DMS79 (cell line): ENCODE measurements at regions not wholly inside any gene's neighbourhood (a gene's known extent, or its start where the extent isn't known, plus 50 kb on each side); places are given as distances from the start of the nearest gene placed in this dataset.
A peak's percentile ranks its signal among the peaks of the same experiment; 100 is the strongest.
"Not testable (repeated sequence)": the region's sequence is repeated elsewhere in the genome, so short reads cannot be mapped to it uniquely, and the experiment has no call there.

Experiments
- DNase-seq: peaks from one replicate; lab custom pipeline; 2025; lab: John Stamatoyannopoulos, UW

DNA sequence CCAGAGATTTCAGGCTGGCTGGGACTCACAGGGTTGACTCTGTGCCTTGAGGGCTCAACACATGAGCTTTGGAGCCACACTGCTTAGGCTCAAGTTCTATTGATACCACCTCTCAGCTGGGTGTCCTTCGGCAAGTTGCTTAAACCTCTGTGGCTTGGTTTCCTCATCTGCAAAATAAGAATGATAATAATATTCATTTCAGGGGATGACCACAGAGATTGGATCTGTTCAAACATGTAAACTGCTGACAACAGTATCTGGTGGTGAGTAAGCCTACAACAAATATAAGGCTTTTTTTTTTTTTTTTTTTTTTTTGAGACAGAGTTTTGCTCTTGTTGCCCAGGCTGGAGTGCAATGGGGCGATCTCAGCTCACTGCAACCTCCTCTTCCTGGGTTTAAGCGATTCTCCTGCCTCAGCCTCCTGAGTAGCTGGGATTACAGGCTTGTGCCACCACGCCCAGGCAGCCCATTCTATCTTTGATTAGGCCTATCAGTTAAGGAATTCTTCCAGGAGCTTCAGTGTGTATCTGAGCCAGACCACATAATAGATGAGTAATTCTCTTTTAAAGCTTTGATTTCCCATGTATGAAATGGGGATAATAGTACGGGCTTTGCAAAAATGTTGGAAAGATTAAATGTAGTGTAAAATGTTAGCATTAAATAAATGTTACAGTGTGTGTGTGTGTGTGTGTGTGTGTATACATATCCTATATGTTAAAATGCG lies 437.6 kb downstream of the PRDM2 start:
- DNase-seq: no peak

- no peak for DNase-seq
Measured at GRCh38 chr1:14138135-14138506, 438.1 kb downstream of the PRDM2 start.

DNA sequence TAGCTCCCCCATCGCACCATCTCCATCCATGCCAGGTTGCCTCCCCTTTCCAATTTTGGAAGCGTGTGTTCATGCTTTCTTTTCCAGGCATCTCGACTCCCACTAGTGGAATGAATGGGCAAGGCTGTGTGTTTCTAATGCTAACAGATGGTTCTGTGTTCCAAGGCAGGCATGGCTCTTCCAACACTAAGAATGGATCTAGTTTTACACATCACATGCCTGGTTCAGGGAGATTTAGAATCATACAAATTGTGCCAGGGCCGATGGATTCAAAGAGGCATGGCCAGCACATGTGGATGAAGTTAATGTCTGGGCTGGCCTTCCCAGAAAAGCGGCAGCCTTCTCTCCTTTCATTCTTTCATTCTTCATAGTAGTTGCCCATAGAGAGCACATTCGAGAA lies 438.7 kb downstream of the PRDM2 start:
- DNase-seq: no peak

GRCh38 chr1:14140831-14141401 lies 440.9 kb downstream of the PRDM2 start:
- peak; percentile 80 for DNase-seq

- no peak for DNase-seq
Measured at GRCh38 chr1:14141656-14142055, 441.7 kb downstream of the PRDM2 start.

GRCh38 chr1:14142397-14143100 lies 442.6 kb downstream of the PRDM2 start:
- peak; percentile 99 for DNase-seq

DNA sequence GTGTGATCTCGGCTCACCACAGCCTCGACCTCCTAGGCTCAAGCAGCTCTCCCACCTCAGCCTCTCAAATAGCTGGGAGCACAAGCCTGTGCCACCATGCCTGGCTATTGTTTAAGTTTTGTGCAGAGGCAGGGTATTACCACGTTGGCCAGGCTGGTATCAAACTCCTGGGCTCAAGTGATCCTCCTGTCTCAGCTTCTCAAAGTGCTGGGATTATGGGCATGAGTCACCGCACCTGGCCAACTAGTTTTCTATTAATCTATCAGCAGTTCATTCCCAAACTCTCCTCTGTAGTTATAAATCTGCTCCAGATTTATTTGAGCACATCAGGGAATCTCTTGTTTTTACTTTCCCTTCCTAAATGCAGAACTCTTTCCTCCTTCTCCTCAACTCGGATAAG lies 443.8 kb downstream of the PRDM2 start:
- no peak for DNase-seq

DNA sequence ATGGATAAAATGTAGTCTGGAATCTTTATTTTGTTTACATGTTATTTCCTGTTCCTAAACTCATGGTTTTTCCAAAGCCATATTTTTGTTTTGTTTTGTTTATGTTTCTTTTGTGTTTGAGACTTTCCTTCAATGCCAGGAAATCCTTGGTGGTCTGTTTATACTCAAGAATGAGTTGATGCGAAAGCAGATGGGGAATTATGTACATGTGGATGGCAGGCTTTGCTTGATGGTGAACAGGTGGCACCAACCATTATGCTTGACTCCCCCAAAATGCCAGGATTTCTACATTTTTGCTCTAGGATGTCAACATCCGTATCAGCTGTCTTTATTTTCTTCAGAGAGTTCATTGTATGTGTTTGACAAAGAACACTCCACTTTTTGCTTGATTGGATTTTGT lies 448.5 kb downstream of the PRDM2 start:
- no peak for DNase-seq

GRCh38 chr1:14149431-14149830 lies 449.1 kb upstream of the KAZN start:
- DNase-seq: no peak

GRCh38 chr1:14156543-14156942 lies 441.9 kb upstream of the KAZN start:
- DNase-seq: no peak

DNA sequence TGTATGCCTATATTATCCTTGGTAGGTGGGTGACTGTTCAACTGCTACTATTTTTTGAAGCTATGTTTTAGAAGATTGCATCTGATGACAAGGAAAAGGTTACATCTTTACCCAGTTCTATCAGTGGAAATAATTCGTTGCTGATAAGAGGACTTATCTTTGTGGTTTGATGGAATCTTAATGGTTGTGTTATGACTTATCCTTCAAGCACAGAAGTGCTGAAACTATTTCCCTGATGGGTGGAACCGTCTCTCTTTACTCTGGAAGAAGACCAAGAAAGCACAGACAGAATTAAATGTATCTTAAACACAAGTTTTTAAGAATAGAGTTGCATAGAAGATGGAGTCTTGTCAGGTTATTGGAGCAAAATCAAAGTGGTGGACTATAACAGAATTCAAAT lies 437.7 kb upstream of the KAZN start:
- DNase-seq: peak; percentile 27

DNA sequence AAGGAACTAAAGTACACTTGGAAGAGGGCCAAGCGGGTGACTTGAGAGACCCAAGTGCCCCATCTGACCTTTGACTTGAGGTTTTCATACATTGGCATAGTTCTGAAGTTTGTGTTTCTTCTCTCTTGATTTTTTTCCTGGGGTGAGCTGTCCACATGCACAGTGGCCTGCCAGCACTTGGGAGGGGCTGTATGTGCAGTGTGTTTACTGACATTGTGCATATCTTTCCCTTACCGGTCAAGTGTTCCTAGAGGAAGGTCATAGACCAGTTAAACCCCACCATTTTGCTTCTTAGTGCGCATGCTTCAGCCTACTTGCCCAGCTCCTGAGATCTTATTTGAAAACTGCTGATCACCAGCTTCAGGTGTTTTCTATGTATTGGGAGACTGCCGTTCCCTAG lies 435.2 kb upstream of the KAZN start:
- no peak for DNase-seq

DNA sequence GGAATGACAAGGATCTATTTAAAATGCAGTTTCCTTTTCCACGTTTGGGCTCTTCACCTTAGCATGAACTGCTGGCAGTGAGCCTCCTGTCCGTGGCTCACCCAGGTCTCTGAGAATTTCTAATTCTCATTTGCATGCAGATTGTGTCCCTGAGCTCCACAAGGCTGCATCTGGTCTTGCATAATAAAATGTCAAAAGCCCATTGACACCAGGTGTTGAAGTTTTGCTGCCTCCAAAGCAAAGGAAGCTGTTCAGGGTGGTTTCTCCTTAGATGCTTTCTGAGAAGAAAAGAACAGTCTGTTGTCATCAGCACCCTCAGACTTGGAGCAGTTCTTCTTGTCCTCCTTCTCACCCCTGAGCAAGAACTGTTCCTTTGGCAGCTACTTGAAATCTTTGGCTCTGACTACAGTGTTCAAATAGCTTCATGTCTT lies 433.1 kb upstream of the KAZN start:
- peak; percentile 77 for DNase-seq

GRCh38 chr1:14167884-14168283 lies 430.6 kb upstream of the KAZN start:
- no peak for DNase-seq

GRCh38 chr1:14168326-14169063 lies 430.0 kb upstream of the KAZN start:
- peak; percentile 86 for DNase-seq

- DNase-seq: peak; percentile 77
Measured at GRCh38 chr1:14173598-14173997, 424.9 kb upstream of the KAZN start.

- DNase-seq: not testable (repeated sequence)
Measured at GRCh38 chr1:14177866-14178265, 420.6 kb upstream of the KAZN start.

DNA sequence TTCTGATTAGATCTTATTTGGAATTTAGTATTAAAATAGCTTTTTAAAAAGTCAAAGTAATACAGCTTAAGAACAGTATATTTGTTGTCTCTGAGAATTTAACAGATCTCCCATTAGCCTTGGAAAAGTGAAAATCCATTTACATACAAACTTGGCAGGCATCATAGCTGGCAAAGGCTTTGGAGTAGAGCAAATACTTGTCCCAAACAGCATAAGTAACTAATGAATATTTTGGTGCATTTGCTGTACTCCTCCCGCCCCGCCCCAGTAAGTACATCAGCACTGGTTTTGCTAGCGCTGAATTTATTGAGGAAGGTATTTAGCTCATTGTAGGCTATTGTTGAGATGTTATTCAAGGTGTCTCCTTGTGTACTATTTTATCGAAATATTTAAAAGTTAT lies 417.7 kb upstream of the KAZN start:
- no peak for DNase-seq

GRCh38 chr1:14181191-14181795 lies 417.2 kb upstream of the KAZN start:
- no peak for DNase-seq

DNA sequence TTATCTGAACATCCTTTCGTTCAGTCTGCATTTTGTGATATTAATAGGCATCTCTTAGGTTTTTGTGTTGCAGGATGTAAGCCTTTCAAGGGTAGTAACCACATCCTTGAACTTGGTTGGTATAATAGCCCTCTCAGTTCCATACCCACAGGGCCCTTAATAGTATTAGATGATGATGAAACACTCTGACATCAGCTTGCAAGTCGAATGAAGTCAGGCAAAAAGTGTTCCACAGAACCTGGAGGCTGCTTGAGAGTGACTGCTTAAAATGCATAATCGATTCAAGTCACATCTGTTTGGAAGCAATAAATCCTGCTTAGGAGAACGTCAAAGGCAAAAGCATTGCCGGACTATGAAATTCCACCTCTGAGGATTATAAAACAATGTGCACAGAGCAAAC lies 415.6 kb upstream of the KAZN start:
- no peak for DNase-seq

GRCh38 chr1:14183329-14183728 lies 415.2 kb upstream of the KAZN start:
- DNase-seq: no peak

GRCh38 chr1:14184454-14184853 lies 414.0 kb upstream of the KAZN start:
- DNase-seq: no peak
